ENCODE measurements at regions not wholly inside any gene's neighbourhood (a gene's known extent, or its start where the extent isn't known, plus 50 kb on each side); places are given as distances from the start of the nearest gene placed in this dataset.

- TF ChIP-seq, protein P1, sequence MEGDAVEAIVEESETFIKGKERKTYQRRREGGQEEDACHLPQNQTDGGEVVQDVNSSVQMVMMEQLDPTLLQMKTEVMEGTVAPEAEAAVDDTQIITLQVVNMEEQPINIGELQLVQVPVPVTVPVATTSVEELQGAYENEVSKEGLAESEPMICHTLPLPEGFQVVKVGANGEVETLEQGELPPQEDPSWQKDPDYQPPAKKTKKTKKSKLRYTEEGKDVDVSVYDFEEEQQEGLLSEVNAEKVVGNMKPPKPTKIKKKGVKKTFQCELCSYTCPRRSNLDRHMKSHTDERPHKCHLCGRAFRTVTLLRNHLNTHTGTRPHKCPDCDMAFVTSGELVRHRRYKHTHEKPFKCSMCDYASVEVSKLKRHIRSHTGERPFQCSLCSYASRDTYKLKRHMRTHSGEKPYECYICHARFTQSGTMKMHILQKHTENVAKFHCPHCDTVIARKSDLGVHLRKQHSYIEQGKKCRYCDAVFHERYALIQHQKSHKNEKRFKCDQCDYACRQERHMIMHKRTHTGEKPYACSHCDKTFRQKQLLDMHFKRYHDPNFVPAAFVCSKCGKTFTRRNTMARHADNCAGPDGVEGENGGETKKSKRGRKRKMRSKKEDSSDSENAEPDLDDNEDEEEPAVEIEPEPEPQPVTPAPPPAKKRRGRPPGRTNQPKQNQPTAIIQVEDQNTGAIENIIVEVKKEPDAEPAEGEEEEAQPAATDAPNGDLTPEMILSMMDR (IDR thresholded peaks at IDR 0.05; ENCODE audit: low read depth, low read length) = no peak
- TF ChIP-seq MAX (IDR thresholded peaks at IDR 0.05; ENCODE audit: low read depth, low read length) (no peak), MYC (IDR thresholded peaks at IDR 0.05; ENCODE audit: low read depth, low read length) (no peak)
Observed at GRCh38 chr12:79515530-79515935, 175.2 kb downstream of the PAWR start.

Measured in NB4 (cell line).